GM23338 (cell line): ENCODE measurements at regions not wholly inside any gene's neighbourhood (a gene's known extent, or its start where the extent isn't known, plus 50 kb on each side); places are given as distances from the start of the nearest gene placed in this dataset.

ENCODE experiments used
- ATAC-seq: fragments of 200-7000 bp; cut with Tn5 transposase; 3 replicates; pipeline ENCODE4 v1.9.1; 2020
- DNase-seq: peaks from one replicate; pipeline ENCODE4 v3.0.0-alpha.2; 2015; ENCODE audit warnings: low spot score
- H2AFZ ChIP-seq: fragments of 200-600 bp; sonication (generic); 2 replicates; pipeline ENCODE4 v1.8.0; 2016; ENCODE audit warnings: antibody characterized with exemption, mild to moderate bottlenecking, moderate library complexity
- H3F3A ChIP-seq: fragments of 200-600 bp; sonication (generic); replicated peaks from 2 replicates; pipeline ENCODE4 v1.8.0; 2017; ENCODE audit warnings: antibody characterized with exemption, mixed run types, low read depth
- H3K27ac ChIP-seq: fragments of 200-600 bp; sonication (generic); 2 replicates; pipeline ENCODE4 v1.6.1; 2016; ENCODE audit warnings: low read depth
- H3K27me3 ChIP-seq: fragments of 200-600 bp; sonication (generic); 2 replicates; pipeline ENCODE4 v1.8.0; 2016; ENCODE audit warnings: mild to moderate bottlenecking, mixed run types, moderate library complexity; ENCODE audit not compliant: insufficient read depth
- H3K36me3 ChIP-seq: fragments of 200-600 bp; sonication (generic); 2 replicates; pipeline ENCODE4 v1.8.0; 2016; ENCODE audit warnings: mild to moderate bottlenecking; ENCODE audit not compliant: insufficient read depth
- H3K4me1 ChIP-seq: fragments of 200-600 bp; sonication (generic); 2 replicates; pipeline ENCODE4 v1.8.0; 2016; ENCODE audit warnings: mild to moderate bottlenecking, moderate library complexity; ENCODE audit not compliant: insufficient read depth
- H3K4me2 ChIP-seq: fragments of 200-600 bp; sonication (generic); 2 replicates; pipeline ENCODE4 v1.7.1; 2017; ENCODE audit warnings: mixed run types
- H3K4me3 ChIP-seq: fragments of 200-600 bp; sonication (generic); 2 replicates; pipeline ENCODE4 v1.6.1; 2016; ENCODE audit warnings: mixed run types
- H3K79me2 ChIP-seq: fragments of 200-600 bp; sonication (generic); replicated peaks from 2 replicates; pipeline ENCODE4 v1.8.0; 2017; ENCODE audit warnings: mild to moderate bottlenecking; ENCODE audit not compliant: insufficient read depth
- H3K9me2 ChIP-seq: fragments of 200-600 bp; sonication (generic); 2 replicates; pipeline ENCODE4 v1.8.0; 2017; ENCODE audit not compliant: insufficient read depth
- H4K20me1 ChIP-seq: fragments of 200-600 bp; sonication (generic); replicated peaks from 2 replicates; pipeline ENCODE4 v1.8.0; 2017; ENCODE audit warnings: mild to moderate bottlenecking; ENCODE audit not compliant: insufficient read depth
- H3K27ac Mint-ChIP-seq: 2 replicates; pipeline ENCODE4 v1.8.0; 2020; ENCODE audit warnings: inconsistent platforms, mild to moderate bottlenecking, moderate library complexity, mixed read lengths
- H3K27me3 Mint-ChIP-seq: 3 replicates; pipeline ENCODE4 v1.8.0; 2022; ENCODE audit warnings: low read depth, mild to moderate bottlenecking, moderate library complexity, mixed read lengths, inconsistent platforms; ENCODE audit not compliant: insufficient read depth, poor library complexity
- H3K36me3 Mint-ChIP-seq: 3 replicates; pipeline ENCODE4 v1.8.0; 2021; ENCODE audit warnings: low read depth, mild to moderate bottlenecking, inconsistent platforms, moderate library complexity, mixed read lengths
- H3K4me1 Mint-ChIP-seq: 3 replicates; pipeline ENCODE4 v1.8.0; 2020; ENCODE audit warnings: mild to moderate bottlenecking, inconsistent platforms, mixed read lengths
- H3K4me3 Mint-ChIP-seq: 3 replicates; pipeline ENCODE4 v1.8.0; 2021; ENCODE audit warnings: moderate library complexity, mild to moderate bottlenecking, inconsistent platforms, mixed read lengths
- H3K9me3 Mint-ChIP-seq: 3 replicates; pipeline ENCODE4 v1.8.0; 2020; ENCODE audit warnings: moderate library complexity, mild to moderate bottlenecking, inconsistent platforms, mixed read lengths
- CREB1 ChIP-seq: fragments of 250-450 bp; sonication (Bioruptor Pico); IDR thresholded peaks from 2 replicates; pipeline ENCODE4 v1.5.0; 2020; ENCODE audit warnings: low read depth, mild to moderate bottlenecking, moderate library complexity
- NANOG ChIP-seq: IDR thresholded peaks from 2 replicates; pipeline ENCODE4 v1.6.1; 2016; ENCODE audit warnings: antibody characterized with exemption, borderline replicate concordance
- POLR2AphosphoS5 ChIP-seq: IDR thresholded peaks from 2 replicates; pipeline ENCODE4 v1.6.1; 2016; ENCODE audit warnings: antibody characterized with exemption, low read depth
- STAT1 ChIP-seq: IDR thresholded peaks from one replicate; pipeline ENCODE4 v1.6.1; 2016; ENCODE audit warnings: antibody characterized with exemption; ENCODE audit not compliant: unreplicated experiment
- TF ChIP-seq, protein P1 (sequence below): IDR thresholded peaks from one replicate; pipeline ENCODE4 v1.6.1; 2018; ENCODE audit warnings: antibody characterized with exemption; ENCODE audit not compliant: unreplicated experiment
- TF ChIP-seq, protein P2 (sequence below): fragments of 250-450 bp; sonication (Bioruptor Pico); IDR thresholded peaks from 2 replicates; pipeline ENCODE4 v1.5.0; 2020; ENCODE audit warnings: mild to moderate bottlenecking, moderate library complexity
- TF ChIP-seq, protein P3 (sequence below): IDR thresholded peaks from 2 replicates; pipeline ENCODE4 v1.6.1; 2016; ENCODE audit warnings: antibody characterized with exemption

DNA sequence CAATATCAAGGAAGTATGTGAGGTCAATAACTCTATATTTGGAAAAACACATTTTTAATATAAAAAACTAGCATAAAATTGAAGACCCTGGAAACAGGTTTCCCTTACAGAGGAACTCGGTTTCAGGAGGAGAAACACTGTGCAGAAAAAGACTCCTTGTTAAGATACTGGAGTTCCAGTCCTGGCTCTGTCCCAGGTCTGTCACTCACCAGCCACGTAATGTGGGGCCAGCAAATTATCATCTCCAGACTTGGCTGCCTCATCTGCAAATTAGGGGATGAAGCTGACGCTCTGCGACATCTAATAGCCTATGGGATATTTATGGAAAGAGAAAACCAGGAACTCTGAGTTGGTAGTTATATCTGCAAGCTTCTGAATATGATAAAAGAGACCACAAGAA, 702.7 kb downstream of the EPHA7 start:
- H3K4me3 Mint-ChIP-seq, result no peak overlapping the region
- H3K4me1 Mint-ChIP-seq, result peaks cover 10% of the 10 kb centered on the region; the same call in 2 of the 3 replicates
- H3K36me3 ChIP-seq, result no peaks in the 10 kb centered on the region
- H2AFZ ChIP-seq, result no peak overlapping the region
- H3K27me3 Mint-ChIP-seq, result peaks cover 1% of the 10 kb centered on the region
- H3K4me2 ChIP-seq, result no peak overlapping the region
- no peaks in the 10 kb centered on the region for H3K36me3 Mint-ChIP-seq
- no peak overlapping the region for H3K27ac Mint-ChIP-seq
- no peak overlapping the region for H3K27ac ChIP-seq
- peaks cover 3% of the 10 kb centered on the region; the same call in 1 of the 2 replicates for H3K79me2 ChIP-seq
- no peaks in the 10 kb centered on the region for H3K9me2 ChIP-seq
- ATAC-seq (no peak), DNase-seq (no peak)
- no peaks in the 10 kb centered on the region for H3F3A ChIP-seq
- no peaks in the 10 kb centered on the region; the same call in 1 of the 3 replicates for H3K9me3 Mint-ChIP-seq
- no peak for TF ChIP-seq POLR2AphosphoS5
- TF ChIP-seq NANOG, result no peak
- TF ChIP-seq, protein P1, sequence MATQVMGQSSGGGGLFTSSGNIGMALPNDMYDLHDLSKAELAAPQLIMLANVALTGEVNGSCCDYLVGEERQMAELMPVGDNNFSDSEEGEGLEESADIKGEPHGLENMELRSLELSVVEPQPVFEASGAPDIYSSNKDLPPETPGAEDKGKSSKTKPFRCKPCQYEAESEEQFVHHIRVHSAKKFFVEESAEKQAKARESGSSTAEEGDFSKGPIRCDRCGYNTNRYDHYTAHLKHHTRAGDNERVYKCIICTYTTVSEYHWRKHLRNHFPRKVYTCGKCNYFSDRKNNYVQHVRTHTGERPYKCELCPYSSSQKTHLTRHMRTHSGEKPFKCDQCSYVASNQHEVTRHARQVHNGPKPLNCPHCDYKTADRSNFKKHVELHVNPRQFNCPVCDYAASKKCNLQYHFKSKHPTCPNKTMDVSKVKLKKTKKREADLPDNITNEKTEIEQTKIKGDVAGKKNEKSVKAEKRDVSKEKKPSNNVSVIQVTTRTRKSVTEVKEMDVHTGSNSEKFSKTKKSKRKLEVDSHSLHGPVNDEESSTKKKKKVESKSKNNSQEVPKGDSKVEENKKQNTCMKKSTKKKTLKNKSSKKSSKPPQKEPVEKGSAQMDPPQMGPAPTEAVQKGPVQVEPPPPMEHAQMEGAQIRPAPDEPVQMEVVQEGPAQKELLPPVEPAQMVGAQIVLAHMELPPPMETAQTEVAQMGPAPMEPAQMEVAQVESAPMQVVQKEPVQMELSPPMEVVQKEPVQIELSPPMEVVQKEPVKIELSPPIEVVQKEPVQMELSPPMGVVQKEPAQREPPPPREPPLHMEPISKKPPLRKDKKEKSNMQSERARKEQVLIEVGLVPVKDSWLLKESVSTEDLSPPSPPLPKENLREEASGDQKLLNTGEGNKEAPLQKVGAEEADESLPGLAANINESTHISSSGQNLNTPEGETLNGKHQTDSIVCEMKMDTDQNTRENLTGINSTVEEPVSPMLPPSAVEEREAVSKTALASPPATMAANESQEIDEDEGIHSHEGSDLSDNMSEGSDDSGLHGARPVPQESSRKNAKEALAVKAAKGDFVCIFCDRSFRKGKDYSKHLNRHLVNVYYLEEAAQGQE, result no peak
- H3K4me3 ChIP-seq, result no peak overlapping the region
- no peaks in the 10 kb centered on the region for H4K20me1 ChIP-seq
- H3K27me3 ChIP-seq, result no peaks in the 10 kb centered on the region
- peaks cover 15% of the 10 kb centered on the region; the same call in 1 of the 2 replicates for H3K4me1 ChIP-seq

DNA sequence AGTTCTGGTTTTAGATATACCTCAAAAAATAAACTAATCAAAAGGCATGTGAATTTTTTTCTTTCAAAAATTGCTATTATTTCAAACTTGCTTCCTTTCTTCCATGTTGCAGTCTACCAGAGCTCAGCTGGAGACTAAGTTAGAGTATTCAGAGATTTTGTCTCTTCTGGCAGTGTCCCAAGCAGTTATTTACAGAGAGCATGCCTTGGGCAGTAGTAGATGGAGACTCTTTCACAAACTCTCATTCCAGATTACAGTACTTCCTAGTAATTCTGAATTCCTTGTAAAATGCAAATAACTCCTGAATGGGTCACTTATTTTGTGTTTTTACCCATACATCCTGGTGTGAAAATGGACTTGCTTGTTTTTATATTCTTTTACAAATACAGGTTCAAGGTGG, 703.4 kb downstream of the EPHA7 start:
- Histone ChIP-seq H3K27me3 (no peaks in the 10 kb centered on the region), H2AFZ (no peak overlapping the region), H3K79me2 (no peaks in the 10 kb centered on the region; the same call in 1 of the 2 replicates), H3K9me2 (no peaks in the 10 kb centered on the region), H4K20me1 (no peaks in the 10 kb centered on the region), H3K36me3 (no peaks in the 10 kb centered on the region), H3K4me1 (peaks cover 15% of the 10 kb centered on the region; the same call in 1 of the 2 replicates), H3K27ac (no peak overlapping the region), H3K4me2 (peak overlapping the region; percentile 49; the same call in 1 of the 2 replicates), H3K4me3 (no peak overlapping the region), H3F3A (no peaks in the 10 kb centered on the region)
- peaks cover 10% of the 10 kb centered on the region; the same call in 2 of the 3 replicates for H3K4me1 Mint-ChIP-seq
- no peaks in the 10 kb centered on the region; the same call in 1 of the 3 replicates for H3K9me3 Mint-ChIP-seq
- TF ChIP-seq STAT1 (no peak), CREB1 (CRISPR knock-in tag) (no peak), POLR2AphosphoS5 (no peak)
- TF ChIP-seq, protein P2, sequence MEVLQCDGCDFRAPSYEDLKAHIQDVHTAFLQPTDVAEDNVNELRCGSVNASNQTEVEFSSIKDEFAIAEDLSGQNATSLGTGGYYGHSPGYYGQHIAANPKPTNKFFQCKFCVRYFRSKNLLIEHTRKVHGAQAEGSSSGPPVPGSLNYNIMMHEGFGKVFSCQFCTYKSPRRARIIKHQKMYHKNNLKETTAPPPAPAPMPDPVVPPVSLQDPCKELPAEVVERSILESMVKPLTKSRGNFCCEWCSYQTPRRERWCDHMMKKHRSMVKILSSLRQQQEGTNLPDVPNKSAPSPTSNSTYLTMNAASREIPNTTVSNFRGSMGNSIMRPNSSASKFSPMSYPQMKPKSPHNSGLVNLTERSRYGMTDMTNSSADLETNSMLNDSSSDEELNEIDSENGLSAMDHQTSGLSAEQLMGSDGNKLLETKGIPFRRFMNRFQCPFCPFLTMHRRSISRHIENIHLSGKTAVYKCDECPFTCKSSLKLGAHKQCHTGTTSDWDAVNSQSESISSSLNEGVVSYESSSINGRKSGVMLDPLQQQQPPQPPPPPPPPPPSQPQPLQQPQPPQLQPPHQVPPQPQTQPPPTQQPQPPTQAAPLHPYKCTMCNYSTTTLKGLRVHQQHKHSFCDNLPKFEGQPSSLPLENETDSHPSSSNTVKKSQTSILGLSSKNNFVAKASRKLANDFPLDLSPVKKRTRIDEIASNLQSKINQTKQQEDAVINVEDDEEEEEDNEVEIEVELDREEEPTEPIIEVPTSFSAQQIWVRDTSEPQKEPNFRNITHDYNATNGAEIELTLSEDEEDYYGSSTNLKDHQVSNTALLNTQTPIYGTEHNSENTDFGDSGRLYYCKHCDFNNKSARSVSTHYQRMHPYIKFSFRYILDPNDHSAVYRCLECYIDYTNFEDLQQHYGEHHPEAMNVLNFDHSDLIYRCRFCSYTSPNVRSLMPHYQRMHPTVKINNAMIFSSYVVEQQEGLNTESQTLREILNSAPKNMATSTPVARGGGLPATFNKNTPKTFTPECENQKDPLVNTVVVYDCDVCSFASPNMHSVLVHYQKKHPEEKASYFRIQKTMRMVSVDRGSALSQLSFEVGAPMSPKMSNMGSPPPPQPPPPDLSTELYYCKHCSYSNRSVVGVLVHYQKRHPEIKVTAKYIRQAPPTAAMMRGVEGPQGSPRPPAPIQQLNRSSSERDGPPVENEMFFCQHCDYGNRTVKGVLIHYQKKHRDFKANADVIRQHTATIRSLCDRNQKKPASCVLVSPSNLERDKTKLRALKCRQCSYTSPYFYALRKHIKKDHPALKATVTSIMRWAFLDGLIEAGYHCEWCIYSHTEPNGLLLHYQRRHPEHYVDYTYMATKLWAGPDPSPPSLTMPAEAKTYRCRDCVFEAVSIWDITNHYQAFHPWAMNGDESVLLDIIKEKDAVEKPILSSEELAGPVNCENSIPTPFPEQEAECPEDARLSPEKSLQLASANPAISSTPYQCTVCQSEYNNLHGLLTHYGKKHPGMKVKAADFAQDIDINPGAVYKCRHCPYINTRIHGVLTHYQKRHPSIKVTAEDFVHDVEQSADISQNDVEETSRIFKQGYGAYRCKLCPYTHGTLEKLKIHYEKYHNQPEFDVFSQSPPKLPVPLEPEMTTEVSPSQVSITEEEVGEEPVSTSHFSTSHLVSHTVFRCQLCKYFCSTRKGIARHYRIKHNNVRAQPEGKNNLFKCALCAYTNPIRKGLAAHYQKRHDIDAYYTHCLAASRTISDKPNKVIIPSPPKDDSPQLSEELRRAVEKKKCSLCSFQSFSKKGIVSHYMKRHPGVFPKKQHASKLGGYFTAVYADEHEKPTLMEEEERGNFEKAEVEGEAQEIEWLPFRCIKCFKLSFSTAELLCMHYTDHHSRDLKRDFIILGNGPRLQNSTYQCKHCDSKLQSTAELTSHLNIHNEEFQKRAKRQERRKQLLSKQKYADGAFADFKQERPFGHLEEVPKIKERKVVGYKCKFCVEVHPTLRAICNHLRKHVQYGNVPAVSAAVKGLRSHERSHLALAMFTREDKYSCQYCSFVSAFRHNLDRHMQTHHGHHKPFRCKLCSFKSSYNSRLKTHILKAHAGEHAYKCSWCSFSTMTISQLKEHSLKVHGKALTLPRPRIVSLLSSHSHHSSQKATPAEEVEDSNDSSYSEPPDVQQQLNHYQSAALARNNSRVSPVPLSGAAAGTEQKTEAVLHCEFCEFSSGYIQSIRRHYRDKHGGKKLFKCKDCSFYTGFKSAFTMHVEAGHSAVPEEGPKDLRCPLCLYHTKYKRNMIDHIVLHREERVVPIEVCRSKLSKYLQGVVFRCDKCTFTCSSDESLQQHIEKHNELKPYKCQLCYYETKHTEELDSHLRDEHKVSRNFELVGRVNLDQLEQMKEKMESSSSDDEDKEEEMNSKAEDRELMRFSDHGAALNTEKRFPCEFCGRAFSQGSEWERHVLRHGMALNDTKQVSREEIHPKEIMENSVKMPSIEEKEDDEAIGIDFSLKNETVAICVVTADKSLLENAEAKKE, result 0 out of 2 replicates have a peak, but pooled peaks have one; percentile 18
- TF ChIP-seq, protein P3, sequence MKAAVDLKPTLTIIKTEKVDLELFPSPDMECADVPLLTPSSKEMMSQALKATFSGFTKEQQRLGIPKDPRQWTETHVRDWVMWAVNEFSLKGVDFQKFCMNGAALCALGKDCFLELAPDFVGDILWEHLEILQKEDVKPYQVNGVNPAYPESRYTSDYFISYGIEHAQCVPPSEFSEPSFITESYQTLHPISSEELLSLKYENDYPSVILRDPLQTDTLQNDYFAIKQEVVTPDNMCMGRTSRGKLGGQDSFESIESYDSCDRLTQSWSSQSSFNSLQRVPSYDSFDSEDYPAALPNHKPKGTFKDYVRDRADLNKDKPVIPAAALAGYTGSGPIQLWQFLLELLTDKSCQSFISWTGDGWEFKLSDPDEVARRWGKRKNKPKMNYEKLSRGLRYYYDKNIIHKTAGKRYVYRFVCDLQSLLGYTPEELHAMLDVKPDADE, result no peak
- ATAC-seq (no peak), DNase-seq (no peak)
- H3K36me3 Mint-ChIP-seq, result no peaks in the 10 kb centered on the region
- H3K27me3 Mint-ChIP-seq, result peaks cover 1% of the 10 kb centered on the region
- no peak overlapping the region for H3K4me3 Mint-ChIP-seq
- peak overlapping the region; percentile 34 for H3K27ac Mint-ChIP-seq
